DND-41 (cell line): ENCODE measurements at regions not wholly inside any gene's neighbourhood (a gene's known extent, or its start where the extent isn't known, plus 50 kb on each side); places are given as distances from the start of the nearest gene placed in this dataset.

Experiments
- ATAC-seq: fragments of 200-7000 bp; cut with Tn5 transposase; 3 replicates; pipeline ENCODE4 v1.9.1; 2021; ENCODE audit warnings: low read depth; ENCODE audit not compliant: insufficient read depth
- DNase-seq: peaks from one replicate; pipeline ENCODE4 v3.0.0-alpha.2; 2020
- H2AFZ ChIP-seq: 2 replicates; pipeline ENCODE4 v1.6.0; 2012; ENCODE audit warnings: low read depth, low read length
- H3K27ac ChIP-seq: 2 replicates; pipeline ENCODE4 v1.5.1; 2012; ENCODE audit warnings: low read length, inconsistent platforms
- H3K27me3 ChIP-seq: fragments of 200-600 bp; sonication (generic); 2 replicates; pipeline ENCODE4 v1.6.0; 2012; ENCODE audit warnings: low read length, mild to moderate bottlenecking, inconsistent platforms; ENCODE audit not compliant: insufficient read depth, poor library complexity
- H3K36me3 ChIP-seq: 2 replicates; pipeline ENCODE4 v1.5.1; 2012; ENCODE audit warnings: low read length, inconsistent platforms; ENCODE audit not compliant: insufficient read depth
- H3K4me1 ChIP-seq: 2 replicates; pipeline ENCODE4 v1.5.1; 2012; ENCODE audit warnings: mild to moderate bottlenecking, low read length; ENCODE audit not compliant: insufficient read depth
- H3K4me2 ChIP-seq: 2 replicates; pipeline ENCODE4 v1.6.0; 2012; ENCODE audit warnings: mild to moderate bottlenecking, moderate library complexity, low read length, inconsistent platforms; ENCODE audit not compliant: insufficient read depth
- H3K4me3 ChIP-seq, 2 experiments: fragments of 200-600 bp in 1 of 2; shearing (Covaris generic) in 1 of 2; 2 replicates each; pipeline ENCODE4 v1.5.1; 2012 to 2016; ENCODE audit warnings: inconsistent platforms in 2 of 2, low read length in 2 of 2, mild to moderate bottlenecking in 2 of 2, low read depth in 1 of 2, moderate library complexity in 1 of 2
- H3K79me2 ChIP-seq: 2 replicates; pipeline ENCODE4 v1.6.0; 2012; ENCODE audit warnings: low read length, inconsistent platforms; ENCODE audit not compliant: insufficient read depth
- H3K9ac ChIP-seq: 2 replicates; pipeline ENCODE4 v1.6.0; 2012; ENCODE audit warnings: low read depth, mild to moderate bottlenecking, inconsistent platforms, low read length, moderate library complexity
- H3K9me3 ChIP-seq: 2 replicates; pipeline ENCODE4 v1.5.1; 2012; ENCODE audit warnings: low read length, moderate library complexity, mild to moderate bottlenecking, inconsistent platforms; ENCODE audit not compliant: insufficient read depth, severe bottlenecking
- H4K20me1 ChIP-seq: 2 replicates; pipeline ENCODE4 v1.6.0; 2012; ENCODE audit warnings: low read length; ENCODE audit not compliant: insufficient read depth
- CTCF ChIP-seq: IDR thresholded peaks from 2 replicates; pipeline ENCODE4 v1.5.1; 2012; ENCODE audit warnings: borderline replicate concordance, low read length, moderate library complexity, mild to moderate bottlenecking; ENCODE audit not compliant: poor library complexity, severe bottlenecking; ENCODE audit errors: extremely low read depth
- EZH2 ChIP-seq: IDR thresholded peaks from 3 replicates; pipeline ENCODE4 v1.6.1; 2012; ENCODE audit warnings: borderline replicate concordance, low read depth, mild to moderate bottlenecking, moderate library complexity, low read length, inconsistent platforms; ENCODE audit not compliant: severe bottlenecking

GRCh38 chr4:33323393-33323792 lies 2603.2 kb downstream of the PCDH7 start:
- H2AFZ ChIP-seq, result no peak overlapping the region
- TF ChIP-seq EZH2, result no peak
- TF ChIP-seq CTCF, result no peak
- H4K20me1 ChIP-seq, result no peaks in the 10 kb centered on the region
- no peaks in the 10 kb centered on the region for H3K79me2 ChIP-seq
- no peaks in the 10 kb centered on the region for H3K9me3 ChIP-seq
- no peaks in the 10 kb centered on the region for H3K36me3 ChIP-seq
- H3K4me3 ChIP-seq, result no peak overlapping the region
- no peaks in the 10 kb centered on the region for H3K27me3 ChIP-seq
- no peak overlapping the region for H3K4me2 ChIP-seq
- no peak for DNase-seq
- no peak for ATAC-seq
- H3K9ac ChIP-seq, result no peak overlapping the region
- no peaks in the 10 kb centered on the region for H3K4me1 ChIP-seq
- H3K27ac ChIP-seq, result no peak overlapping the region

- no peak for DNase-seq
- Histone ChIP-seq H3K27me3 (no peaks in the 10 kb centered on the region), H3K4me2 (no peak overlapping the region), H3K9me3 (peaks cover 12% of the 10 kb centered on the region), H3K79me2 (no peaks in the 10 kb centered on the region), H3K9ac (no peak overlapping the region), H3K36me3 (no peaks in the 10 kb centered on the region), H3K4me1 (no peaks in the 10 kb centered on the region), H3K4me3 (no peak overlapping the region), H2AFZ (no peak overlapping the region), H3K27ac (no peak overlapping the region), H4K20me1 (no peaks in the 10 kb centered on the region)
- ATAC-seq, result no peak
- no peak for TF ChIP-seq EZH2
- TF ChIP-seq CTCF, result no peak
Observed at GRCh38 chr4:33334416-33334815, 2614.2 kb downstream of the PCDH7 start.

GRCh38 chr4:33339762-33340161 lies 2619.6 kb downstream of the PCDH7 start:
- no peaks in the 10 kb centered on the region for H4K20me1 ChIP-seq
- TF ChIP-seq EZH2, result no peak
- TF ChIP-seq CTCF, result no peak
- no peak overlapping the region for H3K4me3 ChIP-seq
- no peaks in the 10 kb centered on the region for H3K9me3 ChIP-seq
- DNase-seq (no peak), ATAC-seq (no peak)
- no peaks in the 10 kb centered on the region for H3K36me3 ChIP-seq
- no peaks in the 10 kb centered on the region for H3K79me2 ChIP-seq
- no peak overlapping the region for H3K9ac ChIP-seq
- H2AFZ ChIP-seq, result no peak overlapping the region
- H3K27ac ChIP-seq, result no peak overlapping the region
- H3K4me2 ChIP-seq, result no peak overlapping the region
- no peaks in the 10 kb centered on the region for H3K27me3 ChIP-seq
- H3K4me1 ChIP-seq, result no peaks in the 10 kb centered on the region

- Histone ChIP-seq H2AFZ (no peak overlapping the region), H3K27ac (no peak overlapping the region), H3K36me3 (no peaks in the 10 kb centered on the region), H3K79me2 (no peaks in the 10 kb centered on the region), H3K4me1 (no peaks in the 10 kb centered on the region), H3K27me3 (no peaks in the 10 kb centered on the region), H3K9ac (no peak overlapping the region), H3K4me3 (no peak overlapping the region), H3K9me3 (no peaks in the 10 kb centered on the region), H3K4me2 (no peak overlapping the region), H4K20me1 (no peaks in the 10 kb centered on the region)
- DNase-seq, result no peak
- ATAC-seq, result no peak
- TF ChIP-seq EZH2 (no peak), CTCF (no peak)
Observed at GRCh38 chr4:33340168-33340567, 2620.0 kb downstream of the PCDH7 start.
